GM18909 (cell line): ENCODE measurements at regions not wholly inside any gene's neighbourhood (a gene's known extent, or its start where the extent isn't known, plus 50 kb on each side); places are given as distances from the start of the nearest gene placed in this dataset.

Source experiments
- ATAC-seq: cut with Tn5 transposase; IDR thresholded peaks from one replicate; pipeline ENCODE4 v1.9.1; 2021; ENCODE audit warnings: mild to moderate bottlenecking; ENCODE audit not compliant: unreplicated experiment, poor library complexity

DNA sequence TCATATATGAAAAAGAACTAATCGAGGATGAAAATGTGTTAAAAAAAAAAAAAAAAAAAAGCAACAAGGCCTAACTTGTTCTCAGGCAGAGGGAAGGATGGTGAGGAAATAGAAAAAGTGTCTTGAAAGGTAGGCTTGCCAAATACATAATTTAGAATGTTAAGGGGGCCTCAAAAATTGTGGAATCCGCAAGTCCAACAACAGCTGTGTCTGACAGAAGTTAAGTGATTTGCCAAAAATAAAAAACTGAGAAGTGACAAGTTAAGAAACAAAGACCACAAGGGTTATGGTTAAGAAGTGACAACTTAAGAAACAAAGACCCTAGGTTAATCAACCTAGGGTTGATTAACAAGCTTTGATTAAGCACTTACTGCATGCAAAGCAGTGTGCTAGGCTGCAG lies 110.6 kb downstream of the P2RY1 start:
- ATAC-seq: no peak

DNA sequence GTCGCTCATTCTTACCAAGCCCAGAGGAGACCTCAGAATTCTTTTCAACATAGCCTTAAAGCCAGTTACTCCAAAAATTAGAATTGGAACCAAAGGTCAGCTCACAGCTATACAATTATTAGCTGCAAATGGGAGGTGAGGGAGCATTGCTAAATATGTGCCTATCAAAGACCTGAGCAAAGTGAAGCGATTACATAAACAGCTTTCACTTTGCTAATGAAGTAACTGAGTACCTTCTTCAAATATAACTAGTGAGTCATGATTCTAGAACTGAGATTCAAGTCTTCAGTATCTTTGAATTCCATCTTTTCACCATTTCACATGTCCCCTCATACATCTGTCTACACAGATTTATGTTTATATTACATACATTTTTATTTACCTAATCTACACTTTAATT lies 122.6 kb downstream of the P2RY1 start:
- ATAC-seq: no peak

GRCh38 chr3:152959307-152959706 lies 124.4 kb downstream of the P2RY1 start:
- no peak for ATAC-seq

DNA sequence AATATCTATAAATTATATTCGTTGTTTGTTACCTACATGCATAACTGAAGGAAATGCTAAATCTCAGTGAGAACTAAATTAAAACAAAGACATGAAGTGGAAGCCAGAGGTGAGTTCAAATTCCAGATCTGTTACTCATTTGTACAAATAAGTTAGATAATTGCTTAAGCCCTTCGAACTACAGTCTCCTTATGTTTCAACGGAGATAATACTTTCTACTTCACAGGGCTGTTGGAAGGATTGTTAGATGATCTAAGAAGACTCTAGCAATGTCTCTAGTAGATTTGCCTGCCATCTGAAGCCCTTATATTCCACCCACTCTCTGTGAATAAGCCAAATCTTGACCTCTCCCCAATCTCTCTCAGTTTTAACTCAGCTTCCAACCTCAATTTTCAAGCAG lies 125.8 kb downstream of the P2RY1 start:
- ATAC-seq: no peak

DNA sequence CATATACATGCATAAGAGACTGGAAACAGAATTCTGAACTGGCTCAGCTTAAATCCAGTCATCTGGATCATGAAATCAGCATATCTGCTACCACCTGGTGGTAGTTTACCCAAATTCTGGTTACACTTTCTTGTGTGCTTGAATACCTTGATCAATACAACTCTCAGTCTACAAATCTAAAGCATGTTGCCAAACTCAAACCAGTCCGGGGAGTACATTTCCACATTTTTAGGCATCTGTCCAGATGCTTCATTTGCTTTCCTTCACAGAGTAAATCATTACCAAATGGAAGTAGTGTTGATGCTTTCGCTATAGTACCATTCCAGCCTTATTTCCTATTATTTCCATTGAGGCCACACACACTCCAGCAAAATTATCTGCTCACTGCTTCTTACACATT lies 126.4 kb downstream of the P2RY1 start:
- peak; percentile 66 for ATAC-seq

- ATAC-seq: no peak
Measured at GRCh38 chr3:152964911-152965609, 130.1 kb downstream of the P2RY1 start.

DNA sequence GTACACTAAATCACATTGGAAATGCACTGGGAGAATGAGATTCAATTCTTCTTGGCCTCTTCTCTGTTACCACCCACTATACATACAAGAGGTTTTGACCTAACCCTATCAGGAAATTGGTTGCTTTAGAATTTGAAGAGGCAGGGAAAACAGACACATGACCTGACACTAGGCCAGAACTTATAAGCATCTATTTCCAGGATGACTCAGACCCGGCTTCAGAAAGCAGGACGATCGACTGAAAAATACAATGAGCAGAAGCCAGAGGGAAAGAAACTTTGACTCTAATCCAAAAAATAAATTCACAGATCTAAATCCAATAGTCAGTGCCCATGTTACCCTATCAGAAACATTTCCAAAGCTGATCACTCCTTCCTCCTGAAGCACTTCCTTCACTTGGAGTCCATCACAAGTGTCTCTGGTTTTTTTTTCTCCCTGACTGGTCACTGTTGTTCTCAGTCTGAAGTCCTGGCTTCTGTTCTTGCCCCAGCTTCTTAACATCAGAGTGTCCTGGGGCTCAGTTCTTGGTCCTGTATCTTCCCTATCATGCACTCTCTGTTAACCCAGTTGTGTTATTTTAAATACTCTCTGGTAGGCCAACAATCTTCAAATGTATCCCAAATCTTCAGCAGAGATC lies 133.6 kb downstream of the P2RY1 start:
- ATAC-seq: no peak

- ATAC-seq: no peak
Measured at GRCh38 chr3:152969557-152970300, 134.8 kb downstream of the P2RY1 start.

DNA sequence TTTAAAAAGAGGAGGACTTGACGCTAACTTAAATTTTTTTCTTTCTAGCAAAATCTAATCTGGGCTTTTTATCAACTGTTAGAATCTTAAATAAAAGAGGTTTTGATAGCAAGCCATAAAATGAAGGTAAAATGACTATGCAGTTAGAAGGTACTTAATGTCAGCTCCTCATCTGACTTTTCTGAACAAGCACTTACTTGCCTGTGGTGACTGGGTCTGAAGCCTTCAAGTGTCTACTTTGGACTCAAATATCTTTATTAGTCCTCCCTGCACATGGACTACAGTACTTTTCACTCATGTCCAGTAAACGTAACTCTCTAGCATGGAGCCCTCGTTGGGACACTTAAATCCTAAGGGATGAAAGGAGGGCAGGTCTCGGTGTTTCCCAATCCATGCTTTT lies 135.9 kb downstream of the P2RY1 start:
- ATAC-seq: no peak

DNA sequence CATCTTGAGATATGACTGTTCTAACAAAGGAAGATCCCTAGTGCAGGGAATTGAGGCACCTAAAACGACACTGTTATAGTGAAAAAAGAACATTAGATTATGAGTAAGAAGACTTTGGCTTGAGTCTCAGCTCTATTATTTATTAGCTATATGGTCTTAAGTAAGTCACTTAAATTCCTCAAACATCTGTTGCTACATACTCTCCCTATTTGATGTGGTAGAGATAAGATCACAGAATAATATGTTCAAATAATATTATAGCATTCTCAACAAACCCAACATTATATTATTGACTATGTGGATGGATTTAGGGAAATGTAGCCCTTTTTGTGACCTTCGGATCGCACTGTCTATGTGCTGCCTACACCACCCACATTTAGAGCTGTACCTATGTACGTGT lies 136.9 kb downstream of the P2RY1 start:
- ATAC-seq: no peak

DNA sequence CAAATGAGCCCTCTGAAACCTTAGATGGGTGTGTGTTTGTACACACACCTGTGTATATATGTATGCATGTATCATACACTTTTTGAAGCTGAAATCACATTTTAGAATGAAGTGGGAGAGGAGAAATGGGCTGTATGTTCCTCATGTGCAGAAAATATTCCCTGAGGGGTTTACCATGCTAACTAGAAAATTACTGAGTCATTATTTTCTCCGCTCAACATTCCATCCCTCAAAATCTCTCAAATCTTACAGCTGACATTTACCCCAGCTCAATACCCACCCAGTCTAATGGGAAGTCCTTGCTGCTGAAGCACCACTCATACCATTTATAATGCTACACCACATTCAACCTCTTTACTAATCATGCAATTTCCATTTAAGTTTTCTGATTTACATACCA lies 138.6 kb downstream of the P2RY1 start:
- ATAC-seq: no peak

DNA sequence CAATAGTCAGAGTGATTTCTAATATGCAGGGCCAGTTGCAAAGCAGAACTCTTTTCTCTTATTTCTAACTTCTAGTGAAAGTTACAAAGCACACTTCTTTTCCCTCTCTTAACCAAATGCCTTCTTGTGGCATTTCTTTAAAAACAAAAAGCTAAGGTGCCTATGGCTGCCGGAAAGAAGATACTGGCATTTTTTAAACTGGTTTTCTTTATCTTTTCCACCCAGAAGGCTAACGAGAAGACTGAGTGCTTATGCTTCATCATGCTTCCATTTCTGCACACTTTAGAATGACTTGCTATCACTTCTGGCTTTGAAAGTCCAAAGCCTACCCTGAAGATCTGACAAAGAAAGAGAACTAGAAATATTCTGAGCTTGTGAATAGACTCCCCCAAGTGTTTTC lies 141.3 kb downstream of the P2RY1 start:
- no peak for ATAC-seq

- no peak for ATAC-seq
Measured at GRCh38 chr3:152977366-152977765, 142.4 kb downstream of the P2RY1 start.

DNA sequence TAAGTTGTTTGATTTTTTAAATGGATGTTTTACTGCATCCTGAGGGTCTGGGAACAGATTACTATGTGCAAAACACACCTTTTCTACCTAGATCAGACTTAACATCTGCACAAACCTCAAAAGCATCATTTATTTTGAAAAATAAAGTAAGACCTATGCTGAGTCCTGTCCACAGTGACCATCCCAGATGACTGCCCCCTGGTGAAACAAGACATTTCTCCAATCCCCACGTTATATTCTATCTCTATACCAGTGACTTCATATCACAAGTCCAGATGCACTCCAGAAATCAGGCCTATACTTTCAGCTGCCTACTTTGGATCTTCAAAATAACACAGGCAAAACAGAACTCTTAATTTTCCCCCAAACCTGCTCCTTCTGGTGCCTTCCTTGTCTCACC lies 143.2 kb downstream of the P2RY1 start:
- ATAC-seq: no peak

- ATAC-seq: no peak
Measured at GRCh38 chr3:152997526-152997925, 162.6 kb downstream of the P2RY1 start.

- no peak for ATAC-seq
Measured at GRCh38 chr3:152998591-152998990, 163.4 kb upstream of the RAP2B start.

DNA sequence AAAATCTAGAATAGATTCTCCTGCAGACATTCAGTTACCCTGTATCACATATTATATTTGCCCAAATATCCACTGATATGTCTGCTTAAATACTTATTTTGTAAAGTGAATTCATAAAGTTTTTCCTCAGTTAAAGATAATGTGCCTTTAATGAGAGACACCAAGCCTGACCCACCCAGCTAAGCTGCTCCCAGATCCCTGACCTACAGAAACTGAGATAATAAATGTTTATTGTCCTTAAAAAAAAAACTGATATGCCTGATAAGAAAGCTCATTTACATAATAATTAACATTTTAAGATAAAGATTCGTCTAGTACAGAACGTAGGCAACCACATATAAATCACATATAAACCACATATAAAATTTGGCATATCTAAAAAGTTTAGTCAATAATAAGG lies 161.7 kb upstream of the RAP2B start:
- no peak for ATAC-seq

- no peak for ATAC-seq
Measured at GRCh38 chr3:153001210-153002078, 160.6 kb upstream of the RAP2B start.

GRCh38 chr3:153003441-153003840 lies 158.6 kb upstream of the RAP2B start:
- ATAC-seq: no peak

DNA sequence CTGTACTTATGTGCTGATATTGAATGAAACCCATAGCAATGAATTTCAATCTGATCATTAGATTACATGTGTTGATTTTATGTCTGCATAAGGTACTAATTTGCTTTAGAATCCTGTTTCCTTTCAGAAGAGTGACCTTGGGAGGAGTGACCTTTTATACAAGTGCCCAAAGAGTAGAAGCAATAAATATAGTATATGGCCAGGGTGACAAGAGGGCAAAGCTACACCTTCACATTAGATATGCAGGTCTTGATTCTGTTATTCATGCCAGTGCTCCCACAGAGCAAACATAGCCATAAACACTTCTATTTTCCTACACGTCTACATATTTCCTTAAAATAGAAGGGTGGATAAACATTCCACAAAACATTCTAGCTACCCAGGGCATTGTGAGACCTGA lies 158.2 kb upstream of the RAP2B start:
- ATAC-seq: no peak

GRCh38 chr3:153008226-153008625 lies 153.8 kb upstream of the RAP2B start:
- ATAC-seq: no peak
